ENCODE measurements at regions not wholly inside any gene's neighbourhood (a gene's known extent, or its start where the extent isn't known, plus 50 kb on each side); places are given as distances from the start of the nearest gene placed in this dataset.
"Not testable (repeated sequence)": the region's sequence is repeated elsewhere in the genome, so short reads cannot be mapped to it uniquely, and the experiment has no call there.

DNA sequence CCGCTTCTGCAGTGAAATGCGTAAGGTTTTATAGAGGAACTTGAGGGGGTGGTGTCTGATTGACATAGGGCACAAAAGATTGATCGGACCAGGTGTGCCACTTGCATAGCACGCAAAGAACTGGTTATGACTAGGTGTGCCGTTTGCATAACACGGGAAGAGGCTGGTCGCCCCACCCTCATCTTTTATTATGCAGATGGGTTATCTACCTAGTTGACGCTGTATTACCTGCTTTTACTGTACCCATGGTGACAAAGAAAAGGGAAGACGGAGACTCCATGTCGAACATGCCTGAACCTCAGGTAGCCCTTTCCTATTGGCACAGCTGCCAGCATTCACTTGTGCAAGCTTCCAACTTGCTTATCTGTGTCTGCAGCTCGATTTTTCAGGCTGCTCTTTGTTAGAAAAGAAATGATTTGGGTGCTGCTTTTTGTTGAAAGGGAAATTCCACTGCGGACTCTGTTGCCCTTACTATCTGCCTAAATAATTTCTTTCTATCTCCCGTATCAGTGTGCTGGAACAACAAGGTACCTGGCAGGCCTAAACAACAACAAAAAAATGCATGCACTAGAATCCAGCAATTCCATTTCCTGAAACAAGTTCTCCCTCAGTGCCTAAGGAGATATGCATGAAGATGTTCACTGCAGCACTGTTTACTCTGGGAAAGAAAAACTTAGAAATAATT, 194.4 kb upstream of the KAZN start:
- DNase-seq: no peak

DNA sequence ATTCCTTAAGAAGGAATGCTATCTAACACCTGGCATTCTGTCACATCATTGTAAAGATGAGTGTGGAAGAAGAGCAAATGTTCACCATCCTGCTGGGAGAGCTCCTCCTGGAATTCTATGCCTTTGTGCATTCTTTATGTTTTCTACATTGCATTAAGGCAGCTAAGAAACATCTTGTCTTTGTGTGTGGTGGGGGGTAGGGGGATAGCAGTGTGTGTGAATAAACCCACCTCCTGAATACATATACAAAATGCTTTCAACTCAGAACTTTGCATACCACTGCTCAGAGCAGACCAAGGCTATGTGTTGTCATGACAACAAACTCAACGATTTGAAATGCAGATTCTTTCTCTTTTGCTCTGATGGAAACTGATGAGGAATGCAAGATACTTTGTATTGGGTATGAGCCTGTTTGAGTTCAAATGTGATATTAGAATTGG, 193.6 kb upstream of the KAZN start:
- DNase-seq: no peak

DNA sequence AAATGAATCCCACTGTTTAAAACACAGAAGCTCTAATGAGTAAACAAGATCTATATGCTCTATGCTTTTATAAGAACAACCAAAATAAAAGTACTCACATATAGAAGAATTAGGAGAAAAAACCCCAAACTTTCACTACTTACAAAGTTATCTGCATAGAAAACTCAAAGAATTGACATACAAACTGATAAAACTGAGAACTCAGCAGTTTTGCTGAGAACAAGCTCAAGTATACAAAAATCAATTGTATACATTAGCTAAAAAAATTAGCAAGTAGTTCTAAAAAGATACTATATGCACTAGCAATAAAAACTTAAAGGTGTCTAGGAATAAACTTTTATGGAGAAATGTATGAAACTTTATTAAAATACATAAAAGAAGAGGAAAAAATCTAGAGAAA, 186.2 kb upstream of the KAZN start:
- DNase-seq: no peak

DNA sequence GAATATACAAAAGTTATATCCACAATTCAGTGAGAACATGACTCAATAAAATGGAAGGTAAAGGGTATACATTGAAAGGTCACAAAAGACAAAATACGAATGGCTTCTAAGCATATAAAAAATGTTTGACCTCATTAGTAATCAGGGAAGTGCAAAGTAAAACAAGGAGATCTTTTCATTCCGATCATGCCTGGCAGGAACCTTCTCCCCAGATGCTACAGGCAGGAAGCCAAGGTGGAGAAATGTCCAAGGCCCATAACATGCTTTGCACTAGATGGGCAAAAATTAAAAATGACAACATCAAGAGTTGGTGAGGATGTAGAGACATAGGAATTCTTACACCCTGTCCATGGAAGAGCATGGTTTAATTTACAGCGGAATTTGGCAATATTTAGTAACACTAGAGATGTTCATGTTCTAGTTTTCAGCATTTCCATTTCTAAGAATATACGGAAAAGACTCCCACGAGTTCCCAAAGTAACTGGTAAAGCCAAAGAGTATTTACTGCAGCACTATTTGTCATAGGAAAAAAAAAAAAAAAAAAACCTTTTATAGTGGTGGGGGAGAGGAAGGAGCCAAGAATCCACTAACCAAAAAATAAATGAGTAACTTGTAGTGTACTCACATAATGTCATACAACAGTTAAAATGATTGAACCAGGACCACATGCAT, 184.5 kb upstream of the KAZN start:
- DNase-seq: no peak

DNA sequence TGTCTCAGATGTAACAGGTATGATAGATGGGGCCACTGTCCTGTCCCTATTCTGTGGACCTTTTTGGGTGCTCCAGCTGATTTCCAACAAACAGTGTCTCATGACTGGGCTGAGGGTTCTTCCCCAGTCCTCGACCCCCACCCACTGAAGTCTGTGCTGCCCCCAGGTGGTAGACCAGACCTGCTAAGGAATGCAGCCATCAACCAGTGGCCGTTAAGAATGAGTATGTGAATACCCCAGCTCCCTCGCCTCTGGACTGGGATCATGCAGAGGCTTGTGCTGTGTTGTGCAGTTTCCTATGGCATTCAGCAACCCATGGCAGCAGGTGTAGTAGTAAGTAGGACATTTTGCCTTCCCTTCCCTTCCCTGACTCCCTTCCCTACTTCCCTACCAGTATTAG, 183.1 kb upstream of the KAZN start:
- DNase-seq: no peak

DNA sequence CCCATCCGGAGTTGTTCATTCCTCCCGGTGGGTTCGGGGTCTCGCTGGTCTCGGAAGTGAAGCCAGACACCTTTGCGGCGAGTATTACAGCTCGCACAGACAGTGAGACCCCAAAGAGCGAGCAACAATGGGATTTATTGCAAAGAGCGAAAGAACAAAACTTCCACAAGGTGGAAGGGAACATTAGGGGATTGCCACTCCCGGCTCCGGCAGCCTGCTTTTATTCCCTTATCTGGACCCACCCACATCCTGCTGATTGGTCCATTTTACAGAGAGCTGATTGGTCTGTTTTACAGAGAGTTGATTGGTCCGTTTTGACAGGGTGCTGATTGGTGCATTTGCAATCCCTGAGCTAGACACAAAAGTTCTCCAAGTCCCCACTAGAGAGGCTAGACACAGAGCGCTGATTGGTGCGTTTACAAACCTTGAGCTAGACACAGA, 178.7 kb upstream of the KAZN start:
- not testable (repeated sequence) for DNase-seq

DNA sequence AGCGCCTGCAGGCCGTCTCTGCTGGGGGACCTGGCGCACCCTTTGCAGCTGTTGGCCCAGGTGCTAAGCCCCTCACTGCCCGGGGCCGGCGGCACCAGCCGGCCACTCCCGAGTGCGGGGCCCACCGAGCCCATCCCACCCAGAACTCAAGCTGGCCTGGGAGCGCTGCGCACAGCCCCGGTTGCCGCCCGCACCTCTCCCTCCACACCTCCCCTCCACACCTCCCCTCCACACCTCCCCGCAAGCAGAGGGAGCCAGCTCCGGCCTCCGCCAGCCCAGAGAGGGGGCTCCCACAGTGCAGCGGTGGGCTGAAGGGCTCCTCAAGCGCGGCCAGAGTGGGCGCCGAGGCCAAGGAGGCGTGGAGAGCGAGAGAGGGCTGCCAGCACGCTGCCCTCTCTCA, 177.8 kb upstream of the KAZN start:
- DNase-seq: no peak

DNA sequence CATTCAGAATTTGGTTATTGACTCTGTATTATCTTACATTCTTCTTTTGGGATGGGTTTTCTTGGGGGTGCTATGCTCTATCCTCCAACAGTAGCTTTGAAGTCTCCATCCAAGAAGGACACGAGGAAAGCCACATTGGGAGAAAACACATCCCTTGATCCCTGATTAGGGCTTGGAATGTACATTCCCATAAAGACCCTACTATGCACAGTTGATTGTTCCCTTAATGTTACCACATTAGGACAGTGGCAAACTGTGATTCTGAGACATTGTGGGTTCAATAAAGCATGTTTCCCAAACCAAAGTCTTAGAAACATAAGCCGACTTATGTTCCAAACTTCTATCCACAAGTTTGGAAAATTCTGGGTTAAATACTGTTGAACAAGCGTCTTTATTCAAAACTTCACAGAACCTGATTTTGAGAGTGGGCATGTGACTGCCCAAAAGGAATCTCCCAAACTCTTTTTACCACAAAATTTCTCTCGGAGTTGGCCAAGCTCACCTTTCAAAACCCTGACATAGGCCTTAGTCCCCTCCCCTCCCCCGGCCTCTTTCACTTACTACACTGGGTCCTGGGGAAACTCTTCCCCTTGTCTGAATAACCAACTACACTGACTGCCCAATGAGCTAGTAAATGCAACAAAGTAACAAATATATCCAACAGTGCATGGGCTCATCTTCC, 177.0 kb upstream of the KAZN start:
- no peak for DNase-seq

DNA sequence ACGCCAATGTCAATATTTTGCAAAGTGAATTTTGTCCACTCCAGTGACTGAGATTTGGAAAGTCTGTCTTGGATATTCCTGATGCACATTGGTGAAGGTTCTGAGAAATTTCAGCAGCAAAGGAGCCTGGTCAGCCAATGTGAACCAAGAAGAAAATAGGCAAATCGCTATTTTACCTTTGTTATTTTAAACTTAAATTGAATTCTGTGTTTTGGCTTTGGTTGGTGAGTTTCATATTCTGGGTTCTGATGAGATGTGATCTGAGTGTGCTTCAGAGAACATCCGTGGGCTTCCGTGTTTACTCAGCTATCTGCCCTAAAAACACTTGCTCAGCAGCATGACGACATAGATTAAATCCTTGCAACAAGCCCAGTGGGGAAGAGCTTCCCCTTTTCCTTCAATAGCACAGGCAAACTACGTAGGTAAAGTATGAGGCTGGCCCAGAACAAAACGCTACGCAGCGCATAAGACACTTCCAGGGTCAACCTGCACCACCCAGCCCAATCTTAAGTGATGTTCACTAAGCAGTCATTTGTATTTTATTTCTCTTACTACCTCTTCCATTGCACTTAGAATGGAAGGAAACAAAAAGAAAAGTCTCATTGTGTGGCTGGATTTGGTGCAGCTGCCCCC, 176.4 kb upstream of the KAZN start:
- DNase-seq: no peak

DNA sequence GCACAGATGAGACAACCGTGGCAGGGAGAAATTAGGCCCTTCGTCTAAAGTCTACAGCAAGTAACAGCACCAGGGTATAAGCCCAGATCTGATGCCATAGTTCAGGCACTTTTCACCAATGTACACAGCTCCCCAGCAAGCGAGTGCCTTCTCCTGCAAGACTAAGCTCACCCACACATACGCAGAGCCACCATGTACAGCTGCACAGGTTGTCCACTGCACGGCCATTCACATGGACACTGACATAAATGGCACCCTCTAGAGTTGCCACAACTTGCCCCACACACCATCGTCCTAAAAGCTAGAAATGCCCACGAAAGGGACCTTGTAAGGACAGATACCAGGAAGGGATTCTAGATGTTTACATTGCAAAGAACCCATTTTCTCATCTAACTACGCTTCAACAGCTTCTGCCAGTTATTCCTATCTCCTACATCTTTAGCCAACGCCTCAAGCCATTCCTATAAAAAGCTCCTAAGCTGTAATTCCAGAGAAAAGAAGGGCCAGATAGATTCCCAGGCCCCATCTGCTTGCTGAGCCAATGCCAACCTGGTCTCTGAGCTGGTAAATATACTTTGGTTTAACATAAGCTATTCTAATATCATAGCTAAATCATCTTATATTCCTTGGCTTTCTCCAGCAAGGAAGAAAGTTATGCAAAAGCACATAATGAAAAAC, 174.0 kb upstream of the KAZN start:
- DNase-seq: no peak

DNA sequence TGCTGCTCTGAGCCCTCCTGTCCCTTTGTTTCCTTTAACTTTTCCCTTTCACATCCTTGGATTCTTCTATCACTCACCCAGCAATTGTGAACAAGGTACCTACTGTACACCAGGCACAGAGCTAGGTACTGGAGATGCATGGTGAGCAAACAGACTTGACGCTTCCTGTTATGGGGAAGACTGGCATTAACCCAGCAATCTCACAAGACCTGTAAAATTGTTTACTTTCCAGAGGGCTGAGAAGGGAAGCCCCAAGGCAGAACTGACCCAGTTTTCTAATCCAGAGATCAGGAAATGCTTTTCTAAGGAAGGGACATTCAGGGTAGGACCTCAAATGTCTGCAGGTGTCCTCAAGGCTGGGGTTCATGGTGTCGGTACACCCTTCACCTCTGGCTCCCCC, 171.6 kb upstream of the KAZN start:
- DNase-seq: no peak

DNA sequence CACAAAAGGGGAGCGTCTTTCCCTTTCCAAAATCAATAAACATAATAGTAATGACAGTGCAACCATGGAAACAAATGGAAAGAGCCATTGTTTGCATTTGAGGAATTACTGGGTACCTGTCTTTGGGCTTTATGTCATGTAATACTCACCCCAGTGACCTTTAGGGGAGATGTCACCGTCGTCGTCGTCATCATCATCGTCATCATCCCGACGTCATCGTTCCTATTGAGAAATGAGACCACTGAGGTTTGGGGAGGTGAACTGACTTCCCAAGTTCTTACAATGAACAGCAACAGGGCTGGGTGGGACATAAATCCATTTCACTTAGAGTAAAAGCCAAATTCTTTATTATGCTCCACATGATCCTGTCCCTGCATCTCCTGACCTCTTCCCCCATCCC, 168.9 kb upstream of the KAZN start:
- DNase-seq: no peak

DNA sequence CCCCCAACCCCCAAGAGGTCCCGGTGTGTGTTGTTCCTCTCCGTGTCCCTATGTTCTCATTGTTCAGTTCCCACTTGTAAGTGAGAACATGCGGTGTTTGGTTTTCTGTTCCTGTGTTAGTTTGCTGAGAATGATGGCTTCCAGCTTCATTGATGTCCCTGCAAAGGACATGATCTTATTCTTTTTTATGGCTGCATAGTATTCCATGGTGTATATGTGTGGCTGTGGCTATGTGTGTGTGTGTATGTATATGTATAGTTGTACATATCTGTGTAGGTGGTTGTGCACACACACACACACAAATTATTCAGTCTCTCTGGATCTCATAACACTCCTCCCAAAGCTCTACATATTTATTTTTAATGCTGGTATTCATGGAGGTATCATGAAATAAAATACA, 165.8 kb upstream of the KAZN start:
- not testable (repeated sequence) for DNase-seq

DNA sequence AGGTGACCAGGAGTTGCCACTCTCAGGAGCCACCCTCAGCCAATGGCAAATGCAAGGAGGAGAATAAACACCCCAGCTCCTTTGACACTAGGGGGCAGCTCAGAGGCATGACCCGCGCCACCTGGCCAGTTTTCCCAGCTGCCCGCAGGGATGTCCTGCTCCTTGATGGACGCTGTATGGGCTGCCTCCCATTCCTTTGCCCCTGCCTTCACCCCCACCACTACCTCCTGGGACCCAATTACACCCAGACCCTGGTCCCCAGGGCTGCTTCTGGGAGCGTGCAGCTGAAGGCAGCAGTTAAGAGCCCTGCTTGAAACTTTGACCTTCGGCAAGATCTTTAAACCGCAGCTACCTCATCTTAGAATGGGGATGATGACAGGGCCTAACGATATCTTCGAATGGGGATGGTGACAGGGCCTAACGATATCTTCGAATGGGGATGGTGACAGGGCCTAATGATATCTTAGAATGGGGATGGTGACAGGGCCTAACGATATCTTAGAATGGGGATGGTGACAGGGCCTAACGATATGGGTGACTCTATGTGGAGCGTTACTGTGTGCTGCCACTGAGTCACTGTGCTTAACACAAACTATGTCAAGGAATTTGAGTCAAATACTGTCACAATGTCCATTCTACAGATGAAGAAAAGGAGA, 163.0 kb upstream of the KAZN start:
- no peak for DNase-seq

DNA sequence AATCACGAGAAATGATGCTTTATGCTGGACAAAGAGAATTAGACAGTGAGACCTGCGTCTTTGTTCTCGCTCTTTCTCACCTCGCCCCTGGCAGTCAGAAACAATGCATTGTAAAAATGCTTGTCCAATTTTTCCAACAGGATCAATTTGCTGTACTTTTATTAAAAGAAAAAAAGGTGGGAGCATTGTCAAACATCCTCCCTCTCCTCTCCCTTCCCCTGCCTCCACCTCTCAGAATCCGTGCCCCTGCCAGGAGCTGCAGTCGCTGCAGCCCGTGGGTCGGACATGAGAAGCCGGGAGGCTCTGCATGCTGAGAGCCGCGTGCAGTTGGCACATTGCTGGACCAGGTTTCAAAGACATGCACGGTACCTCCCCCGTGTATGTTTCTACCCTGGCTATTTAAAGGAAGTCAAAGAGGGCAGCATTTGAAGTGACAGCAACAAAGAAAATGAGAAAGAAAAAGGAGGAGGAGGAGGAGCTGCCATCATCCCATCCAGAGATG, 161.0 kb upstream of the KAZN start:
- peak; percentile 22 for DNase-seq

DNA sequence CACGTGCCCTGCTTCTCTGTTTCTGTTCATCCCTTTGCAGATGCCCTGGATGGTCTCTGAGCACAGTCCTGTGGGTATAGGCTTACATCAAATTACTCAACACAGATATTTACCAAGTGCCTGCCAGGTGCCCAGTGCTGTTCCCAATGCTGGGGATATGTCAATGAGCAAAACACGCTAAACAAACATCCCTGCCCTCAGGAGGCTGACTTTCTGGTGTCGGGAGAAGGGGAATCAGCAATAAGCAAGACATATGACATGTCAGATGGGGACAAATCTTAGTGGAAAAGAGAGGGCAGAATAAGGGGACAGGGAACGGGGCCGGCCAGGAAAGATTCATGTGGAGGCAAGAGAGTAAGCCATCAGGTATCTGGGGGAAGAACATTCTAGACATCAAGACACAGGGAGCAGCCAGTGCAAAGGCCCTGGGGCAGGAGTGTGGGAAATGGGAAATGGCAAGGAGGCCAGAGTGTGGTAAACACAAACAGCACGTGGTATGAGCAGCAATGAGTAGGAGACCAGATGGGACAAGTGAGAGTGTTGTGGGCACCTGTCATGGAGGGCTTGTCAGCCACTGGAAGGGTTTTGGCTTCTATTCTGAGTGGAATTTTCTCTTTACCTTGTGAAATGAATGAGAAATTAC, 160.2 kb upstream of the KAZN start:
- DNase-seq: no peak

DNA sequence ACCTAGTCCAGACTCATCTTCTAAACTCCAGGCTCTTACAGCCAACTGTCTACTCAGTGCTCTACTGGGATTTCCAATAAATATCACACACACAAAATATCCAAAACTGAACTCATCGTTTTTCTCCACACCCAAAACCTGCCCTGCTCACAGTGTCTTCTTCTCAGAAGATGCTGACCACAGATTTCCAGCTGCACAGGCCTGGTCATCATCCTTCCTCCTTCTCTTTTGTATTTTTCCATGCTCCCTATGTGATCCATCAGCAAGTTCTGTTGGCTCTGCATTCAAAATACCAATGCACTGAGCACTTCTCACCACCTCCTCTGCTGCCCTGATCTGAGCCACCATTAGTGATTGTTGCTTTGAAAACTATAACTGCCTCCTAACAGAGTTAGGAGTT, 159.5 kb upstream of the KAZN start:
- no peak for DNase-seq

DNA sequence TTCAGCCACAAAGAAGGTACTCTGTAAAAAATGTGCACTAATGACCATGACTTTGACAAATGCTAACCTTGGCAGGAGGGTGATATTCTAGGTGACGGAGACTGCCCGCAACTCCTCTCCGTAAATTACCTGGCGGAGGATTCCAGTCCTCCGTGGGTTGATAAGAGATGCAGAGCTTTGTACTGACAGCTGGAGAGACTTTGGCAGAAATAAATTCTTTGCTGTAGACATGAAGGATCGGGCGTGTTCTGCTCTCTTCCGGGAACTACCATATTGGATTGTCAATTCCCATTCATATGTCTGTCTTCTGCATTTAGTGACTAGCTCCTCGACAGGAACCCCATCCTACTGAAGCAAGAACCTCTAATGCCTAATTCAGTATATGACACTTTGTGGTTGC, 158.3 kb upstream of the KAZN start:
- DNase-seq: no peak

DNA sequence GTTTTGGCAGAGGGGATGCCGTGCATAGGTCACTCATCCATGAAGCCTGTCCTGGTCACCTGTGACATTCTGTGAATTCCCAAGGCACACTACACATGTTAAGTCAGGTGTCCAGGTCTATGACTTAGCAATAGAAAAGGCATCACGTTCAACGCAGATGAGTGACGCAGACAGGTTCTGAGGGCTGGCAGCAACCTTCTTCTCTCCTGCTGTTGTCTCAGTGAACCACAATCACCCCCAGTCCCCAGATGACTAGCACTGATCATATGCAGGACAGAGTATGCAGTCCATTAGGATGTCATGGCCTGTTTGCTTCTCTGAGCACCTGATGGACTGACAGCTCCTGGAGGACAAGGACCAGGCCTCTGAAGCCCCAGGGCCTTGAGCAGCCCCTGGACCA, 157.8 kb upstream of the KAZN start:
- DNase-seq: no peak

DNA sequence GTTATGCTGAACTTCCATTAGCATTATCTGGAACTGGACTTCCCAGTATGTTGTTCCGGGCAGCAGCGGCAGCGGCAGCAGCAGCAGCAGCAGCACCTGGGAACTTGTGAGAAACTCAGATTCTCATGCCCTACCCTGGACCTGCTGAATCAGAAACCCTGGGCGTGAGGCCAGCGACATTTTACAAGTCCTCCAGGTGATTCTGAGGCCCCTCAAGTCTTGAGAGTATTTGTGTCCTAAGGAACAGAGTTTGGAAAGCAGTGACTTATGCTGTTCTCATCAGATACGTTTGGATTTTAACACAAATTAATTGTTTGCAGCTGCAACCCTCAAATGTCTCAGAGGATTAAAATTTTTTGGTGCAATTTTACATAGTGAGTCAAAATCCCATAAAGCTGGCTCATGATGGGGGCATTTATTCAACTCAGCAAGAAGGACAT, 157.2 kb upstream of the KAZN start:
- no peak for DNase-seq

DNA sequence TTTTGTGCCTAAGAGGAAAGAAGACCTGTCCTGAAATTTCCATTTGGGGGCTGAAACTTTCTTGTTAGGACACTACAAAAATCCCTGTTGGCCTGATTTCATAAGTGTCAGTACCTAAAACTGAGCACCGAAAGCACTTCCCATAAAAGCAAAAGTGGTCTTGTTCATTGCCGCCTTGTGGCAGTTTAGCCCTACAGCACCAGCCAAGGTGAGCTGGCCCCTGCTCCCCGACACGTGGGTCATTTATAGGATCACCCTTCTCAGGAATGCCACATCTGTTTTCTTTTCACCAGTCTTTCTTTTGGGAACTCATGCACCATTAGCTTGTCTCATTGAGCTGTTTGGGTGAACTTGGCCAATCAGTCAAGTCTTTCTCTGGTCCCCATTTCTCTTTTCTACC, 155.8 kb upstream of the KAZN start:
- DNase-seq: no peak
